ENCODE measurements at regions not wholly inside any gene's neighbourhood (a gene's known extent, or its start where the extent isn't known, plus 50 kb on each side); places are given as distances from the start of the nearest gene placed in this dataset.

DNA sequence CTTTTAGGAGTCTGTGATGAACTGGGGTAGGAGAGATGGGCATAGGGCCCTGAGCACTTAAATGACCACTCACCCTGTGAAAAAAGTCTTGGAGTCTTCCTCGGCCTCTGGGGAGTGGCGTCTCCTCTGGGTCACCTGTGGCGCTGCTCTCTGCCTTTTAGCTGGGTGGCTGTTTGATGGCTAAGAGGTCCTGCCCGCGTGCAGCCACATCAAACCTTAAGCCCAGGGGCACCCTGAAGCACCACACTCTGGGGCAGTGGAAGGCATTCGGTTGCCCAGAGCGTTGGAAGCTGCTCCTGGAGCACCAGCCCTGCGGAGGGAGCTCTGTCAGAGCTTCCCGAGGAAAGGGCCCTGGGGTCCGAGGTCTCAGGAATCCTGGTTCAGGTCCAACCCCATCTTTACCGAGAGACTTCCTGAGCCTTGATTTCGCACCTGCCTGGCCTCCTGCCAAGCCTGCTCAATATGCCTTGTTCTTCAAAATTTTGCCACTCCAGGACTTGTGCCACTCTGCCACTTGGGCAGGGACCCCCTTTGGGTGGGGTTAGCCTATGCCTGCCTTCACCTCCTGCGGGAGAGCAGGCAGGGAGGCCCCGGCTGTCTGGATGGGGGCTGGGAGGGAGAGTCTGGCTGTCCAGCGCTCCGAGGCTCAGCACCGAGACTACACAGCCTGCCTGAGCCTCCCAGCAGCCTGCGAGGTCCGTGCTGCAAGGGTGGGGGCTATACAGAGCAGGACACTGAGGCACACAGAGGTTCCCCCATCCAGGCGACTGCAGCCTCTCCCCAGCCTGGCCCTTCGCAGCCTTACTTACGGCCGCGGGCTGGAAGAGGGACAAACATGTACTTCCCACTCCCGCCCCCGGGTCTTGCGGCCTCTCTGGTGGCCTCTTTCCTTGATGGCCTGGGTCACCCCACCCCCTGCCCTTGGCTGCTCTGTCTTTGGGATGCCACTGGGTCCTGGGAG, 63.4 kb upstream of the RNU6ATAC start:
- H3K4me1 ChIP-seq (ENCODE audit: control insufficient read depth in 1 of 2, insufficient read depth in 2 of 2, low read length in 2 of 2): peaks cover 11 to 22% of the 10 kb centered on the region in 2 donors
- H3K36me3 ChIP-seq (ENCODE audit: control insufficient read depth in 1 of 2, insufficient read depth in 2 of 2, low read length in 2 of 2): no peaks in the 10 kb centered on the region
- H3K27ac ChIP-seq (ENCODE audit: low read depth, low read length): no peak overlapping the region
- H3K27me3 ChIP-seq (ENCODE audit: control insufficient read depth in 1 of 2, insufficient read depth in 2 of 2, low read length in 2 of 2): peaks cover 0 to 11% of the 10 kb centered on the region in 2 donors
- no peaks in the 10 kb centered on the region for H3K9me3 ChIP-seq (ENCODE audit: control insufficient read depth in 1 of 2, low read length in 2 of 2)
- H3K4me3 ChIP-seq (ENCODE audit: low read depth in 1 of 2, low read length in 2 of 2): no peak overlapping the region
- no peak overlapping the region for H3K9ac ChIP-seq (ENCODE audit: low read depth in 1 of 2, low read length in 2 of 2)

- H3K27me3 ChIP-seq (ENCODE audit: control insufficient read depth in 1 of 2, insufficient read depth in 2 of 2, low read length in 2 of 2): peaks cover 0 to 11% of the 10 kb centered on the region in 2 donors
- H3K4me3 ChIP-seq (ENCODE audit: low read depth in 1 of 2, low read length in 2 of 2): no peak overlapping the region
- no peaks in the 10 kb centered on the region for H3K9me3 ChIP-seq (ENCODE audit: control insufficient read depth in 1 of 2, low read length in 2 of 2)
- H3K4me1 ChIP-seq (ENCODE audit: control insufficient read depth in 1 of 2, insufficient read depth in 2 of 2, low read length in 2 of 2): peaks cover 6 to 22% of the 10 kb centered on the region in 2 donors
- H3K27ac ChIP-seq (ENCODE audit: low read depth, low read length): no peak overlapping the region
- no peak overlapping the region for H3K9ac ChIP-seq (ENCODE audit: low read depth in 1 of 2, low read length in 2 of 2)
- no peaks in the 10 kb centered on the region for H3K36me3 ChIP-seq (ENCODE audit: control insufficient read depth in 1 of 2, insufficient read depth in 2 of 2, low read length in 2 of 2)
Observed at GRCh38 chr9:134228649-134229048, 64.3 kb upstream of the RNU6ATAC start.

DNA sequence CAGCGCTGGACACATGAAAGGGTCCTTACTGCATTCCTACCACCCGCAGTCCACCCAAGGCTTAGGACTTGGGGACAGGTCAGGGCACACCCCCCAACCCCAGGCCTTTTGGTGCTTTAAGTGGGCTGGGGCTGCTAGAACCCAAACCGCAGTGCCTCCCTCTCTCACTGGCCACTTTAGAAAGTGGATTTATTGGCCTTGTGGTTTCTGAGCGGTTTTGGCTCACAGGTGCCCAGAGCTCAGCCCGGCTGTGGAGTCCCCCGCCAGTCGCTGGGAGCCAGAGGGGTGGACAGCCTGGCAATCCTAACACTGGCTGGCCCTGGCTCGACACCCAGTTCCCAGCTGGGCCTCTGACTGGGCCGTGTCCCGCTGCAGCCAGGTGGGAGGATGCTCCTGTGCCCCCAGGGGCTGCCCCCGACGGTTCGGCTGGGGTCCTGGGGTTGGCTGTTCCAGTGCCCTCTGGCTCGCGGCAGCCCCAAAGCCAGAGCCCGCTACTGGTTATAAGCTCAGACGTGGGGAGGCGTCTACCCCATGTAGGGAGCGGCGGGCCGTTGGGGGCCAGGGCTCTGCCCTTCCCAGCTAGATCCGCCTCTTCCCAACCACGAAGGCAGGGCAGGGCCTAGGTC, 65.2 kb upstream of the RNU6ATAC start:
- Histone ChIP-seq H3K4me1 (ENCODE audit: control insufficient read depth in 1 of 2, insufficient read depth in 2 of 2, low read length in 2 of 2) (peaks cover 0 to 19% of the 10 kb centered on the region in 2 donors), H3K36me3 (ENCODE audit: control insufficient read depth in 1 of 2, insufficient read depth in 2 of 2, low read length in 2 of 2) (no peaks in the 10 kb centered on the region), H3K4me3 (ENCODE audit: low read depth in 1 of 2, low read length in 2 of 2) (no peak overlapping the region), H3K27ac (ENCODE audit: low read depth, low read length) (no peak overlapping the region), H3K9ac (ENCODE audit: low read depth in 1 of 2, low read length in 2 of 2) (no peak overlapping the region), H3K27me3 (ENCODE audit: control insufficient read depth in 1 of 2, insufficient read depth in 2 of 2, low read length in 2 of 2) (peaks cover 0 to 11% of the 10 kb centered on the region in 2 donors), H3K9me3 (ENCODE audit: control insufficient read depth in 1 of 2, low read length in 2 of 2) (no peaks in the 10 kb centered on the region)

DNA sequence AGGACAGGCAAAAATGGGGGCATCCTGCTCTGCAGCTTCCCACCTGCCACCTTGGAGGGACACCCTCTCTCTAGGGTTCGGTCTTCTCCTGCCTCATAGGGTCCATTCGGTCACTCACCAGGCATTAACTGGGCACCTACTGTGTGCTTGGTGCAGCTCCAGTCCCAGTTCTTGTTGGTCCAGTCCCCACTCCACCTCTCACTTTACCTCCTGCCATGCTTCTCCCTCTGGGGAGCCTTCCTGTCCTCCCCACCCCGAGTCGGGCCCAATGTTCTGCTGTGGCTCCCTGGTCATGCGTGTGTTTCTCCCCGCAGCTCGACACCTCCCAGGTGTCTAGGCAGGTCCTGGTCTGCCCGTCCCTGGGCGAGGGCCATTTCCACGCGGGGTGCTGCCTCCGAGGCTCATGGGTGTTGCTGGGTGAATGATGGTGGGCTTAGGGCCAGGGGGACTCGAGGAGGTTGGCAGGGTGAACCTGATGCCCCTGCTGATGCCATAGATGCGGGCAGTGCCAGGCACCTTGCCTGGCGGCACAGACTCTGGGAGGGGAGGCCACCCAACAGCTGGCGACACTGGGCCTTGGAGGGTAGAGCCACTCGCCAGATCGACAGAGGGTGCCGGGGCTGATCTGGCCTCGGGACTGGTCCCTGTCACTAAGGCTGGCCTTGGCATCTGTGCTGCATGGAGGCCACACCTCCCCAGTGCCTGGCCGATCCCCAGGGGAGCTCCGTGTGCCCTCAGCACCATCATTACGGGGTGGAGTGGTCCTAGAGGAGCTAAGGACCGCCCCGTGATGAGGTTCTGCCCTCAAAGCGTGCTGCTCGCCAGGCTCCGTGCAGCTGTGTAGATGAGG, 66.0 kb upstream of the RNU6ATAC start:
- H3K27ac ChIP-seq (ENCODE audit: low read depth, low read length): no peak overlapping the region
- no peak overlapping the region for H3K4me3 ChIP-seq (ENCODE audit: low read depth in 1 of 2, low read length in 2 of 2)

GRCh38 chr9:134230942-134231325, 66.6 kb upstream of the RNU6ATAC start:
- Histone ChIP-seq H3K4me1 (ENCODE audit: control insufficient read depth in 1 of 2, insufficient read depth in 2 of 2, low read length in 2 of 2) (peaks cover 0 to 17% of the 10 kb centered on the region in 2 donors), H3K9ac (ENCODE audit: low read depth in 1 of 2, low read length in 2 of 2) (no peak overlapping the region), H3K27ac (ENCODE audit: low read depth, low read length) (no peak overlapping the region), H3K9me3 (ENCODE audit: control insufficient read depth in 1 of 2, low read length in 2 of 2) (no peaks in the 10 kb centered on the region), H3K36me3 (ENCODE audit: control insufficient read depth in 1 of 2, insufficient read depth in 2 of 2, low read length in 2 of 2) (no peaks in the 10 kb centered on the region), H3K27me3 (ENCODE audit: control insufficient read depth in 1 of 2, insufficient read depth in 2 of 2, low read length in 2 of 2) (peaks cover 0 to 7% of the 10 kb centered on the region in 2 donors), H3K4me3 (ENCODE audit: low read depth in 1 of 2, low read length in 2 of 2) (no peak overlapping the region)

More for the DNA sequence above, 66.0 kb upstream of the RNU6ATAC start:
- Histone ChIP-seq H3K36me3 (ENCODE audit: control insufficient read depth in 1 of 2, insufficient read depth in 2 of 2, low read length in 2 of 2) (no peaks in the 10 kb centered on the region), H3K9me3 (ENCODE audit: control insufficient read depth in 1 of 2, low read length in 2 of 2) (no peaks in the 10 kb centered on the region), H3K4me1 (ENCODE audit: control insufficient read depth in 1 of 2, insufficient read depth in 2 of 2, low read length in 2 of 2) (peaks cover 0 to 17% of the 10 kb centered on the region in 2 donors), H3K27me3 (ENCODE audit: control insufficient read depth in 1 of 2, insufficient read depth in 2 of 2, low read length in 2 of 2) (peaks cover 0 to 9% of the 10 kb centered on the region in 2 donors), H3K9ac (ENCODE audit: low read depth in 1 of 2, low read length in 2 of 2) (no peak overlapping the region)

DNA sequence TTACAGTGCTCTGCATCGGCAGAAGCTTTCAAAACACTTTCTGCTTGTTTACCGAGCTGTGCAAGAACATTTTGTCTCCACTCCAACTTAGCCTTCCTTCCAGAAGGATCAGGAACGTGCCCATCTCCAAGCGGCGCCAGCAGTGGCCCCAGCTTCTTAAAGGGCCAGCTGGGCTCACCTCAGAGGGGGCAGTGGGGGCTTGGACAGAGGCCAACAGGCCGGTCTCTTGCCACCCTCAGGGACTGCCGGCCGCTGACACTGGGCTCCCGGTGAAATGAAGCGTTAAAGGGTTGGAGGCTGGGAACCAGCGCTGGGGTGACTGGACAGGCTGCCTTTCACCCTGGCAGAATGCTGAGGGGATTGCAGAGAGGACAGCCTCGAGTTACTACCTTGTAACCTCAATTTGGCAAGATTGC, 67.0 kb upstream of the RNU6ATAC start:
- H3K27ac ChIP-seq (ENCODE audit: low read depth, low read length): no peak overlapping the region

DNA sequence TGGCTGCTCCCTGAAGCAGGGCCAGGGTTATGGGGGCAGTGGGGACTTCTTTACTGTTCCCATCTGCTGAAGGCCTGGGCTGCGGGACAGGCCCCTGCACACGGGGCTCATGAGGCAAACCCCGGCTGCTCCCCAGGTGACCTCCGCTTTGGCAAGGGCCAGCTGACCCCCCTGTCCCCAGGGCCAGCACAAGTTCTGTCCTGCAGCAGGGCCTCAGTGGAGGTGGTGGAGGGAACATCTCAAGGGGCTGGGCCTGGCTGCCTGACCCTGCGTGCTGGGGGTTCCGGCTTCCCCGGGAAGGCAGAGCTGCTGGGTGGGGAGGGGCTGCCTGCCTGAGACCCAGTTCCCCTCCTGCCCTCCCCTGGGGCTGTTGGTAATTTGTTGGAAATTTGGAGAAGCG, 67.4 kb upstream of the RNU6ATAC start:
- Histone ChIP-seq H3K27me3 (ENCODE audit: control insufficient read depth in 1 of 2, insufficient read depth in 2 of 2, low read length in 2 of 2) (peaks cover 0 to 7% of the 10 kb centered on the region in 2 donors), H3K27ac (ENCODE audit: low read depth, low read length) (no peak overlapping the region), H3K4me1 (ENCODE audit: control insufficient read depth in 1 of 2, insufficient read depth in 2 of 2, low read length in 2 of 2) (peaks cover 0 to 17% of the 10 kb centered on the region in 2 donors), H3K4me3 (ENCODE audit: low read depth in 1 of 2, low read length in 2 of 2) (no peak overlapping the region), H3K9ac (ENCODE audit: low read depth in 1 of 2, low read length in 2 of 2) (no peak overlapping the region), H3K36me3 (ENCODE audit: control insufficient read depth in 1 of 2, insufficient read depth in 2 of 2, low read length in 2 of 2) (no peaks in the 10 kb centered on the region), H3K9me3 (ENCODE audit: control insufficient read depth in 1 of 2, low read length in 2 of 2) (no peaks in the 10 kb centered on the region)

More for the DNA sequence above, 67.0 kb upstream of the RNU6ATAC start:
- no peak overlapping the region for H3K4me3 ChIP-seq (ENCODE audit: low read depth in 1 of 2, low read length in 2 of 2)
- H3K36me3 ChIP-seq (ENCODE audit: control insufficient read depth in 1 of 2, insufficient read depth in 2 of 2, low read length in 2 of 2): no peaks in the 10 kb centered on the region
- H3K9me3 ChIP-seq (ENCODE audit: control insufficient read depth in 1 of 2, low read length in 2 of 2): no peaks in the 10 kb centered on the region
- peaks cover 0 to 17% of the 10 kb centered on the region in 2 donors for H3K4me1 ChIP-seq (ENCODE audit: control insufficient read depth in 1 of 2, insufficient read depth in 2 of 2, low read length in 2 of 2)
- peaks cover 0 to 7% of the 10 kb centered on the region in 2 donors for H3K27me3 ChIP-seq (ENCODE audit: control insufficient read depth in 1 of 2, insufficient read depth in 2 of 2, low read length in 2 of 2)
- H3K9ac ChIP-seq (ENCODE audit: low read depth in 1 of 2, low read length in 2 of 2): no peak overlapping the region

- Histone ChIP-seq H3K27me3 (ENCODE audit: control insufficient read depth in 1 of 2, insufficient read depth in 2 of 2, low read length in 2 of 2) (peaks cover 0 to 3% of the 10 kb centered on the region in 2 donors), H3K9me3 (ENCODE audit: control insufficient read depth in 1 of 2, low read length in 2 of 2) (no peaks in the 10 kb centered on the region), H3K4me3 (ENCODE audit: low read depth in 1 of 2, low read length in 2 of 2) (no peak overlapping the region), H3K27ac (ENCODE audit: low read depth, low read length) (no peak overlapping the region), H3K36me3 (ENCODE audit: control insufficient read depth in 1 of 2, insufficient read depth in 2 of 2, low read length in 2 of 2) (no peaks in the 10 kb centered on the region), H3K9ac (ENCODE audit: low read depth in 1 of 2, low read length in 2 of 2) (no peak overlapping the region), H3K4me1 (ENCODE audit: control insufficient read depth in 1 of 2, insufficient read depth in 2 of 2, low read length in 2 of 2) (peaks cover 0 to 12% of the 10 kb centered on the region in 2 donors)
Observed at GRCh38 chr9:134233022-134233421, 68.7 kb upstream of the RNU6ATAC start.

DNA sequence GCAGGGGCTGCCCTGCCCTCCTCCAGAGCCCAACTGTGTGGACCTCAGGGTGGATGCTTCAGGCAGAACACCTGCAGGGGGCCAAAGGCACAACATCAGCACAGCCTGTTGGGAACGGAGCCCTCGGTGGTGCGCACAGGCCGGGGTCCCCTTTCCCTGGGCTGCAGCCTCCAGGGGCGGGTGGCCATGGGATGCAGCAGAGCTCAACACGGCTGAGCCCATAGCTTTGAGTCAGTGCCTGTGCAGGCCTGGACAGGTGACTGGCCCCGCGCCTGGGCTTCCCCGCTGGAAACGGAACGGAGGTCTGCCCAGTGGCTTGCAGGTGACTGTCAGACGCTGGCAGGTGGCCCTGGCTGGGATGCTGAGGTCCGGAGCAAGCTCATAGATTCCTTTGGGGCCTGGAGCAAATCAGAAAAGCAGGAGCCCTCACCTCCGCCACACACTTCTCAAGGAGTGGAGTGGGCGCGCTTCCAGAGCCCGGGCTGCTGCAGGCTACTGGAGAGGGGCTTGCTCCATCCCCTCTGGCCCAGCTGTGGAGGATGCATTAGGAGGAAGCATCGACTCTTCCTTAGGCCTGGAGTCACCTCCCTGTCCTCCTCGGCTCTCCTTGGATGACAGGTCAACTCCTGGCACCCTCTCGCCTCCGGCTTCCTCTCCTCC, 69.8 kb upstream of the RNU6ATAC start:
- no peak overlapping the region for H3K9ac ChIP-seq (ENCODE audit: low read depth in 1 of 2, low read length in 2 of 2)
- no peaks in the 10 kb centered on the region for H3K36me3 ChIP-seq (ENCODE audit: control insufficient read depth in 1 of 2, insufficient read depth in 2 of 2, low read length in 2 of 2)
- H3K27ac ChIP-seq (ENCODE audit: low read depth, low read length): no peak overlapping the region
- peaks cover 0 to under 1% of the 10 kb centered on the region in 2 donors for H3K27me3 ChIP-seq (ENCODE audit: control insufficient read depth in 1 of 2, insufficient read depth in 2 of 2, low read length in 2 of 2)
- no peaks in the 10 kb centered on the region for H3K9me3 ChIP-seq (ENCODE audit: control insufficient read depth in 1 of 2, low read length in 2 of 2)
- no peak overlapping the region for H3K4me3 ChIP-seq (ENCODE audit: low read depth in 1 of 2, low read length in 2 of 2)
- peaks cover 0 to 12% of the 10 kb centered on the region in 2 donors for H3K4me1 ChIP-seq (ENCODE audit: control insufficient read depth in 1 of 2, insufficient read depth in 2 of 2, low read length in 2 of 2)

Data from duodenal mucosa (tissue), 2 donors.